Prostate gland (tissue), 2 donors: ENCODE measurements at regions not wholly inside any gene's neighbourhood (a gene's known extent, or its start where the extent isn't known, plus 50 kb on each side); places are given as distances from the start of the nearest gene placed in this dataset.

Experiments
- DNase-seq: peaks from one replicate; pipeline ENCODE4 v3.0.0-alpha.2; 2019; ENCODE audit warnings: low spot score
- H3K27ac ChIP-seq, 2 donors: fragments of 200-600 bp; sonication (generic); 2 replicates each; pipeline ENCODE4 v1.5.1; 2017 to 2019
- H3K27me3 ChIP-seq: fragments of 200-600 bp; sonication (generic); replicated peaks from 2 replicates; pipeline ENCODE4 v1.5.1; 2019; ENCODE audit not compliant: insufficient read depth
- H3K36me3 ChIP-seq, 2 donors: fragments of 200-600 bp; sonication (generic); 1 replicate in 1 of 2; 2 replicates in 1 of 2; pipeline versions ENCODE4 v1.5.1 to v1.8.1; 2017 to 2019
- H3K4me1 ChIP-seq: fragments of 200-600 bp; sonication (generic); replicated peaks from 2 replicates; pipeline ENCODE4 v1.5.1; 2019
- H3K4me3 ChIP-seq, 2 donors: fragments of 200-600 bp; sonication (generic); 2 replicates each; pipeline ENCODE4 v1.5.1; 2017 to 2019
- H3K9me3 ChIP-seq: fragments of 200-600 bp; sonication (generic); 2 replicates; pipeline ENCODE4 v1.5.1; 2017
- CTCF ChIP-seq, 4 experiments: fragments of 200-600 bp in 2 of 4; fragments of 450-650 bp in 2 of 4; sonication (generic) in 2 of 4; IDR thresholded peaks; 1 replicate in 3 of 4; 2 replicates in 1 of 4; pipeline ENCODE4 v1.5.1; 2016 to 2019; ENCODE audit warnings: antibody characterized with exemption in 4 of 4, mild to moderate bottlenecking in 2 of 4, moderate library complexity in 2 of 4
- POLR2A ChIP-seq: fragments of 450-650 bp; IDR thresholded peaks from one replicate; pipeline ENCODE4 v1.6.1; 2016; ENCODE audit warnings: antibody characterized with exemption, mild to moderate bottlenecking
- POLR2AphosphoS5 ChIP-seq: sonication (generic); formaldehyde crosslinking; IDR thresholded peaks from one replicate; pipeline ENCODE4 v1.6.1; 2017; ENCODE audit warnings: antibody characterized with exemption
- WGBS: methylation state at CpG from one replicate; pipeline ENCODE4 v1.1.5; 2018; 5-methylcytosine and 5-hydroxymethylcytosine counted together
- intact Hi-C: fragments of 100-400 bp; cut with DNase I; formaldehyde crosslinking; loops from one replicate; pipeline ENCODE4 v1.14.2; 2022

GRCh38 chr4:85018983-85019382 is 52.5 kb upstream of the WDFY3 start:
- TF ChIP-seq POLR2AphosphoS5 (no peak), CTCF (IDR thresholded peaks at IDR 0.05) (no peak), POLR2A (no peak)

GRCh38 chr4:85019411-85019810 is 52.9 kb upstream of the WDFY3 start:
- Histone ChIP-seq H3K4me3 (no peak overlapping the region), H3K27me3 (no peaks in the 10 kb centered on the region), H3K36me3 (no peaks in the 10 kb centered on the region), H3K27ac (no peak overlapping the region), H3K9me3 (no peaks in the 10 kb centered on the region), H3K4me1 (no peaks in the 10 kb centered on the region)
- DNase-seq = no peak
- WGBS = 58% methylated on average over 2 of the region's 2 CpGs
- intact Hi-C loops = no loop called here
- TF ChIP-seq POLR2AphosphoS5 (no peak), CTCF (IDR thresholded peaks at IDR 0.05) (no peak), POLR2A (no peak)

More at GRCh38 chr4:85018983-85019382, 52.5 kb upstream of the WDFY3 start:
- no peaks in the 10 kb centered on the region for H3K27me3 ChIP-seq
- intact Hi-C loops = no loop called here
- H3K9me3 ChIP-seq = no peaks in the 10 kb centered on the region
- WGBS = 86% methylated on average over 7 of the region's 7 CpGs
- DNase-seq = no peak
- H3K36me3 ChIP-seq = no peaks in the 10 kb centered on the region
- no peak overlapping the region for H3K4me3 ChIP-seq
- no peaks in the 10 kb centered on the region for H3K4me1 ChIP-seq
- H3K27ac ChIP-seq = no peak overlapping the region

GRCh38 chr4:85024671-85025070 is 58.2 kb upstream of the WDFY3 start:
- WGBS = 97% methylated on average over 6 of the region's 6 CpGs

GRCh38 chr4:85028910-85029309 is 62.4 kb upstream of the WDFY3 start:
- Histone ChIP-seq H3K4me1 (no peaks in the 10 kb centered on the region), H3K27me3 (no peaks in the 10 kb centered on the region), H3K36me3 (no peaks in the 10 kb centered on the region), H3K9me3 (no peaks in the 10 kb centered on the region), H3K4me3 (no peak overlapping the region), H3K27ac (no peak overlapping the region)
- no peak for TF ChIP-seq POLR2A
- TF ChIP-seq CTCF (IDR thresholded peaks at IDR 0.05) = no peak
- intact Hi-C loops = no loop called here
- DNase-seq = no peak
- 57% methylated on average over 4 of the region's 4 CpGs for WGBS

More at GRCh38 chr4:85024671-85025070, 58.2 kb upstream of the WDFY3 start:
- intact Hi-C loops = no loop called here
- no peak for TF ChIP-seq POLR2A
- no peak for TF ChIP-seq POLR2AphosphoS5
- no peak for TF ChIP-seq CTCF (IDR thresholded peaks at IDR 0.05)
- Histone ChIP-seq H3K27ac (no peak overlapping the region), H3K4me3 (no peak overlapping the region), H3K27me3 (no peaks in the 10 kb centered on the region), H3K9me3 (no peaks in the 10 kb centered on the region), H3K36me3 (no peaks in the 10 kb centered on the region), H3K4me1 (no peaks in the 10 kb centered on the region)
- DNase-seq = no peak

GRCh38 chr4:85029453-85029852 is 63.0 kb upstream of the WDFY3 start:
- Histone ChIP-seq H3K4me1 (no peaks in the 10 kb centered on the region), H3K27me3 (no peaks in the 10 kb centered on the region), H3K36me3 (no peaks in the 10 kb centered on the region), H3K27ac (no peak overlapping the region), H3K4me3 (no peak overlapping the region), H3K9me3 (no peaks in the 10 kb centered on the region)
- DNase-seq = no peak
- intact Hi-C loops = no loop called here
- WGBS = 90% methylated on average over 4 of the region's 4 CpGs
- TF ChIP-seq POLR2AphosphoS5 (no peak), CTCF (IDR thresholded peaks at IDR 0.05) (no peak), POLR2A (no peak)
